ENCODE measurements at regions not wholly inside any gene's neighbourhood (a gene's known extent, or its start where the extent isn't known, plus 50 kb on each side); places are given as distances from the start of the nearest gene placed in this dataset.

DNA sequence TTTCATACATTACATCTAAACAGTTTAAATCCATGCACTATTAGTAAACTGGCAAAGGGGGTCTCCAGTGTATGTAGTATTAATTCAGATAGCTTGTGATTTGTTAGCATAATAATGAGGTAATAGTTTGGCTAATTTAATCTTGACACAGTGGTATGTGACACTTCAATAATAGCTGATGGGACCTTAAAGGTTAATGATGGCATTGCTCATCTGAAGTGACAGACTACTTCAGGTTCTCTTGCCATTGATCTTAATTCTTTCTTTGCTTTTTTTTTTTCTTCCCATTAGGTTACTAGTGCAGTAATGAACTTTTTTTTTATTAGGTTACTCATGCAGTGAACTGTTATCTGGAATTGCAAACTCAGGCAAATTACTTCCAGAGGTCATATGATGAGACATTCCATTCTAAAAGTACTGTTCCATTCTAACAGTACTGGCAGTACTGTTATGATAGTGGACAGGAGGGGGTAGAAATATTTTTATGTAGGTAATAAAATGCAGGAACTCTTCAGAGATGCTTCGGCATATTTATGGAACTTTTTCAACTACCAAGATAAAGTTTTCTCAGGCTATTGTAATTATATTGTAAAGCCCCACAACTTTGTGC lies 911.3 kb upstream of the LCORL start:
- no peak for FAIRE-seq

DNA sequence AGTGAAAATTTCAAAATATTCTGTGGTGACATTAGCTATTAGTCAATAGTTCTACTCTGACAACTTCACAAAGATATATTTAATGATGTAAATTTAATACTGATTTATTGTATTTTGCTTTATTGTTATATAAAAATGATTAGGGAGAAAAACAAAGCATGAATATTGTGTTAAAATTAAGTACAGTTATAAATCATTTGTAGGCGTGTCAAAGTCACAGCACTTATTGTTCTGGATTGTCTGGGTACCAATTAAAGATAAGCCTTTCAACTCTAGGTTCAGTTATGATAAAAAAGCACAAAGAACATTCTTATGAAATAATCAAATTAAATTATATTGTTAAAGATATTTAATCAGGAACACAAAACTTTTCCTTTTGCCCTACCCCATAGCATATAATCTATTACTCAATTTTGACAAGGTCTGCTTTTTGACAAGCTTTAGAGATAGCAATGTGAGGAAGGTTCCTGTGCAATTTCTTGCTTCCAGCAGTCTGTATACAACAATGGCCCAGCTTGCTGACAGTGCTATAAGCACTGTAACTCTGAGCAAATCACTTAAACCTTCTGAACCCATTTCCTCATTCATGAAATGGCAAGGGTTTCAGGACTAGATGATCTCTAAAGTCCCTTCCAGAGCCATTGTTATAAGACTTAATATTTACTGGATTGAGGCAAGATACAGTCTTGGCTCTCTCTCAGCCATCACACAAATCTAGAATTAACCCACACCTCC lies 910.3 kb upstream of the LCORL start:
- FAIRE-seq: peak; percentile 55

DNA sequence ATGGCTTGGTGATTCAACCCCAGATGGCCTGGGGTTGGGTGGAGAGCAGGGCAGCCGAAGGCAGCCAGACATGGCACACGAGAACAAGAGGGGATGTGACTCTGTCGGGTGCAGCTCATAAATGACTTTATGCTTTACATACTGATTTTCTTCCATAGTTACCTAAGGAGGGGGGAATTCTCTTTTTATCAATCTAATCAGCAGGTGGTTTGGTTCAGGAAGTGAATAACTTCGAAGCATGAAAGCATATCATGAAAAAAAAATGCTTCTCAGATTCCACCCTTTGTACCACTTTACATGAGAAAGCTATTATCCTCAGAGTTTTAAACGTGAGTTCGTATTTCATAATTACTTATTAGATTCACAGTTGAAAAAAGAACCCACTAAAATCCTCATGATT lies 908.9 kb upstream of the LCORL start:
- FAIRE-seq: no peak

DNA sequence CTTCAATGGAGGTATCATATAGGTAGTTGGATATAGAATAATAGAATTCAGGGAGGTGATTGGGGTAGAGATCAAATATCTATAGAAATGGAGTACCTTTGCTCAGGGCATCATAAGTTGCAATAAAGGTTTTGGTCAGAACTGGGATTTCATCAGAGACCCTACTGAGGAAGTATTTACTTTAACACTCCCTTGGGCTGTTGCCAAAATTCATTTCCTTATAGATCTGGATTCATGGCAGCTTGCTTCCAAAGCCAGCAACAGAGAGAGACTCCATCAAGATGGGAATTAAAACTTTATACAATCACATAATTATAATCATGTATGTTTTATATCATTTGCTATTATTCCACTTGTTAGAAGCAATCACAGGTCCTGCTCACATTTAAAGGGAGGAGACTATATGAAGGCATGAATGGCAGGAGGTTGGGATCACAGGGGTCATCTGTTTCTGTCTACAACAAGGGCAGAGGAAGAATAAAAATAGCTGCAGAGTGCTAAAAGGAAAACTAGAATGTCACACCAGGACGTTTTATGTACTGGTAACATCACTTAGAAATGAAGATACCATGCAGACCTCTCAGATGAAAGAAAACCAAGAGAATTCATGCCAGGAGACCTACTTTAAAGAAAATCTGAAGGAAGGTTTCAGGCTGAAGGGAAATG lies 902.1 kb upstream of the LCORL start:
- no peak for FAIRE-seq

DNA sequence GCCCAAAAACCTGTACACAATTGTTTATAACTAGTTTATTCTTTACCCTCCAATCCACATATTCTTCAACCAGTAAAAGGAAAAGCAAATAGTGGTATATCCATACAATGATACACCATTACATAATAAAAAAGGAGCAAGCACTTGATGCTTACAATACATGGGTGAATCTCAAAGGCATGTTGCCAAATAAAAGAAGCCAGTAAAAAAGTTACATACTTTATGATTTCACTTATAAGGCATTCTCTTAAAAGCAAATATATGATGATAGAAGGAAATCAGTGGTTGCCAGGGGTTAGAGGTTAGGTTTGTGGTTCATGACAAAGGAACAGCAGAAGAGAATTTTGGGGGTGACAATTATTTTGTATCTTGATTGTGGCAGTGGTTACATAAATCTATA lies 896.1 kb upstream of the LCORL start:
- no peak for FAIRE-seq

DNA sequence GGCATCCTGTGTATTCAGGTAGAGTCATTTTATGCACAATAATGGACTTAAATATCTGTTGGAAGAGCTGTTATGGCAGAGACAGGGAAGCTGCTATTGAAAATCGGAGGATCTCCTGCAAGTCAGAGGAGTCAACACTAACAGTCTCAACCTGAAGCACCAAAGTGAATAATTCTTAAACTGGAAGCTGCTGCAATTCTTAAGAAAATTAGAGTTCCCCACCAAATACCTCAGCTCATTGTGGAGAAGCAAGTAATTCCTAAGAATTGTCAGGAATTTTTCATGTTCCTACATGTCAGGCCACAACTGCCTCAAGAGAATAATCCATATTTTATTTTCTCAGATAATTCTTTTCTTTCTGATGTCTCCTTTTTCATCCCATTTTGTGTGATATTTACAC lies 892.6 kb upstream of the LCORL start:
- no peak for FAIRE-seq

DNA sequence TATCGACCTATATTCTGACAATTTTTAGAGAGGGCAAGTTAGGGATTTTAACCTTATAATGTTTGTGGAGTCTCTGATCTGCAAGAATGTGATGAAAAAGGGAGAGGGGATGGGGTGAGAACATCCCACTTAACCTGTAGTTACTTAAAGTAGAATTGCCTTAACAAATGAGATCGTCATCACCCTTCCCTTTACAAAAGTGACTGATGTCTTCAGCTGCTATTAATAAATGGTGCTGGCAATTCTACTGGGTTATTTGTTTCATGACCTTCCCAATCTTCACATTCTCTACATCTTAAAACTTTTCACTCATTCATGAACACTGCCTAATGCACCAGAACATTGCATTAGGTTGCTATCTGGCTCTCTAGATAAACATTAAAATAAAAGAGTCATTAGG lies 873.4 kb upstream of the LCORL start:
- FAIRE-seq: no peak

DNA sequence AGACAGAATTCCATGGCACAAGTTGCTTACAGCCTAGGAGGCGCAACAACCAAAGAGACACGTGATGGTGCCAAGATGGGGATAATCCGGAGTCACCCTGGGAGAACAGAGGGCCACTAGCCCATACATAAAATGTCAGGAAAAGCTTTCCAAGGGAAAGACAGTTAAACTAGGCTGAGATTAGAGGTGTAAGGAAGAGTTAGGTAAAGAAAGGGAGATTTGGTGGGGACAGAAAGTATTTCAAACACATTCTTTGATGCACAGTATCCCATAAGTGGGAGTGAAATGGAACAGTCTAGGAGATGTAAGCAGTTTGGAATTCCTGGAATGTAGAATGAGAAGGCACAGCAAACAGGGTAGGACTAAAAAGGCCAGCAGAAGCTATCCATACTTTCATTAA lies 860.9 kb upstream of the LCORL start:
- FAIRE-seq: no peak

DNA sequence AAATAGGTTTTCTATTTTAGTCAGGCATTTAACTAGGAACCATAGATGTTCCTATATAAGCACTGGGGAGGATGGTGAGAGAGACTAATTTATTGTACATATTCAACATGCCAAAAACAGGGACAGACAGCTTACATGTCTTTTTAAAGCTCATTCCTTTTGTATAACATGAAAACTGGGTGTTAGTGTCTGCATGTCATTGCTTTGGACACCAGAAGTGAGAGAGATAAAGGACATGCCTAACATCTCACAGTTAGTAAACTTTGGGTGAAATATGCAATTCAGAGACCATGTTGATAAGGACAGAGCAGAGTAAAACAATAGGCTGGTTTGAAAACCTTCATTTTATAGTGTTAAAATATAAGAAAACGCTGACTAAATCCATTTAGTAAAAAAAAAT lies 860.0 kb upstream of the LCORL start:
- no peak for FAIRE-seq

DNA sequence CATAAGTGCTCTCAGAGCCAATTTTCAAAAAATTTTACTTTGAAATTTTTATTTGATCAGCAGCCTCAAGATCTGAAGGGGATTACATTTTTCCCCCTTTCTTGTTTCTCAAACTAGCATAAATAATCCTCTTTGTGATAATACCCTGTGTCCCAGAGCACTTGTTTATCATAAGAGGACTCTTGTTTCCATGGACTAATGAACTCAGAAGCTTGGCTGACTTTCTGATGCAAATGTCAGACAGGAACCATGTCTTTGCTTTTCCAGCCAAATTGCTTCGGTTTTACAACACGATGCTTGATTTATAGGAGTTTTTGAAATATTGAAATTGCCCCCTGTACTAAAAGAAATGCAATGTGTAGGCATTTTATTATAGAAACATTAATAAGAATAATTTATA lies 859.3 kb upstream of the LCORL start:
- FAIRE-seq: no peak

DNA sequence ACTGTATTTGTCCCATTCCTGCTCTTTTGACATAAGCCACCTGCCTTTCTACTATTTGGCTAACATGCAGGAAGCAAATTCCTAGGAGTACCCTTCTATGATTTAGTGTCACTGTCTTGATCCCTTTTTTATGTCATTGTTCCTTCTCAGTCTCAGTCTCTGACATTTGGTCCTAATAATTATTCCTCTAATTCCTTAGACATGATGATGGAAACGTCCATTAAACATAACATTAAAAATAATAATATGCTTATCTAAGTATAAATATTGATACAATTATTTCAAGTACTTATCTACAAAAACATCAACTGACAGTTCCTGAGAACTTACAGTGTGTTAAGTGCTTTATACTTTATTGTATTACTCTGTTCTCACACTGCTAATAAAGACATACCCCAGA lies 857.0 kb upstream of the LCORL start:
- no peak for FAIRE-seq

DNA sequence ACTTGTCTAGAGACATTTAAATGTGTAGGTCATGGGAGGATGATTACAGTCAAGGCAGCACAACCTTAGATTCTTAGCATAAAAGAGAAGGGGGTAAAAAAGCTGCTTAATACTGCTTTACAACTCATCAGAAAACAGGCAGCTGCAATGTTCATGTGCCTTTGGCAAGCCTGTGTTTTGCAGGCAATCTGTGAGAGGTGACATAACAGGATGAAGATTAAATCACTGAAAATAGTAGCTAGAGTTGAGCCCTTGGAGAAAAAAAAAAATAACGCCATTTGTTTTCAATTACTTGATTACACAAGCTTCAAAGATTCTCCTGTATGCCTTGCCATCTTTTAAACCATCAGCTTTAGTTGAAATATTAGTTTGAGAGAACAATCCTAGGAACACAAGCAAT lies 847.6 kb upstream of the LCORL start:
- FAIRE-seq: peak; percentile 95

DNA sequence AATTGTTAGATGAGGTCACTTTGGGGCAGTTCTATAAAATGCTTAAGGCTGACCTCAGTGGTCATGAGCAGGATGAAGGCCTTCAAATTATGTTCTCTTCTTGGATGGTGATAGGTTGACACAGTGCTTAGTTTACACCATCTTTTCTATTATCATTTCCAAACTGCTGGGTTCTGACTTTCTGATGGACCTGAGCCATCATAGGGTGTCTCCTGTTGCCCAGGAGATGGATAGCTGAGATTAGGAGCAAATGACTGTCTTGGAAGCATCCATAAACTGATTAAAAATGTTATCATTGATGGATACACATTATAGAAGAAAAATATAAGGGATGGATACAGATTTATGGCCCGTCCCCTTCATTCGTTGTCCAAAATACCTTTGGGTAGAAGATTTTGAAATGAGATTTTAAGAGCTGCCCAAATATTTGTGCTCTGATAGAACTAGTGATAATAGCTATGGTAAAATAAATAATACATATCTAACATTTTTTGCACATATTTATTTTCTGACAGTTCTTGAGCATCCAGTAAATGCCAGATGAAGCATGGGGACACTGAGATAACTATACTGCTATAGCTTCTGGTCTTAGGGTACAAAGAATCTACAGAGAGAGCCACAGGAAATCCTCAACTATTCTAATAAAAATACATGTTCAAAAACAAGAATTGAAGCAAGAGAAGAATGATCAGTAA lies 839.4 kb upstream of the LCORL start:
- FAIRE-seq: no peak

DNA sequence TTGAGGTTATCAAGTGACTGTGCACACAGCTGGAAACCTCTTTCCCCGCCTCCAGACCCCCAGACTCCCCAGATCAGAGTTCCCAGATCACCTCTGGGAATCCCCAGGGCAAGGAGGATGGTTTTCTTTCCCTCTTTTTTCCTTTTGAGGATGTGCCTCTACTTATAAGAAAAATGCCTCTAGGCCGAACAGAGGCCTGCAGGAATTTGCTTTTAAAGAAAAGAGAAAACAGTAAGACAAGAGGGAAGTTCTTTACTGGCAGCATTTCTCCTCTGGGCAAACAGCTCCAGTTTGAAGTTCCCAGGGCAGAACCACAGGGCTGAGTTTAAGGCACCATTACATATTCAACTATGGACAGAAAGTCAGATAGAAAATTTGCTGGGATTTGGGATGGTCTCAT lies 837.9 kb upstream of the LCORL start:
- no peak for FAIRE-seq

DNA sequence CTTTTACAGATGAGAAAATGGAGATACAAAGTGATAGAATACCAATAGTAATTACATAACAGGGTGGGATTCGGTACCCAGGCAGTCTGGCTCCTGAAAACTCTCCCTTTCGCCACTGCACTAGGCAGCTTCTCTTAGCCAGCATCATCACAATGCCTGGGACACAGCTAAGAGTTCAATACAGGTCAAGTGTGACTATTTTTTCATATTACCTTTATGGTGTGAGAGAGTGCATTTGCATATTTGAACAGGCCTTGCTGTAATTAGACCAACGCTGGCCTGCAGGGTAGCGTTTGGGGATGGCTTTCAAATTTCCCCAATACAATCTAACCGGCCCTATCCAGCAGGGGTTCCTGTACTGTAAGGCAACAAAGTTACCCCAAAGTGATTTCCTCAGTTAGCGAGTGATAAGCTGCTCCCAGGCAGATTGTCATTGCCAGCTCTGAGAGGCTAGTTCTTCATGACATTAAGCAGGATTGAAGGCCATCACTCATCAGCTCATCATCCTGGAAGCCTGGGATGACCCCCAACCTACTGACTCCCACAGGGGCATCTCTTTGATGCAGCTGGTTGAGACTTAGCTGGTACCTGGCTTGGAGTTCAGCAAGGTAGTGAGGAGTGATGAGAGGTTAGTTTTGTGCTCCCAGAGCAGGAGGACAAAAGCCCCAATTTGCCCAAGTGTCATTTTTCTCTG lies 836.8 kb upstream of the LCORL start:
- FAIRE-seq: no peak

DNA sequence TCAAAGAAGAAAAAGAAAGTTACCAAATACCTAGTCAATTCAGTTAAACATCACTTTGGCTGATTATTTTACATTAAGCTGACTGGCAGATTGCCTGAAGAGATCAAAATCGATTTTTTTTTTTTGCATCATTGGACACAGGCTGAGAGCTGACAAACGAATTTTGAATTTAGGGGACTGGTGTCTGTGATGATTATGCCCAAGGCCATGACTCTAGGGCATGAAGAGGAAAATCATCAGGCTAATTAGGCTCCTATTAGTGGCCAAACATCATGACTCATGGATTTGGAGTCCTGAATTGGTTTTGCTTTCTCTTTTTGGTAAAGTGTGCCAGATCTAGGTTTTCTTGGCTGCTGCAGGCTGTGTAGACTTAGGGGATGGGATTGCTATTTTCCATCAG lies 829.3 kb upstream of the LCORL start:
- no peak for FAIRE-seq

DNA sequence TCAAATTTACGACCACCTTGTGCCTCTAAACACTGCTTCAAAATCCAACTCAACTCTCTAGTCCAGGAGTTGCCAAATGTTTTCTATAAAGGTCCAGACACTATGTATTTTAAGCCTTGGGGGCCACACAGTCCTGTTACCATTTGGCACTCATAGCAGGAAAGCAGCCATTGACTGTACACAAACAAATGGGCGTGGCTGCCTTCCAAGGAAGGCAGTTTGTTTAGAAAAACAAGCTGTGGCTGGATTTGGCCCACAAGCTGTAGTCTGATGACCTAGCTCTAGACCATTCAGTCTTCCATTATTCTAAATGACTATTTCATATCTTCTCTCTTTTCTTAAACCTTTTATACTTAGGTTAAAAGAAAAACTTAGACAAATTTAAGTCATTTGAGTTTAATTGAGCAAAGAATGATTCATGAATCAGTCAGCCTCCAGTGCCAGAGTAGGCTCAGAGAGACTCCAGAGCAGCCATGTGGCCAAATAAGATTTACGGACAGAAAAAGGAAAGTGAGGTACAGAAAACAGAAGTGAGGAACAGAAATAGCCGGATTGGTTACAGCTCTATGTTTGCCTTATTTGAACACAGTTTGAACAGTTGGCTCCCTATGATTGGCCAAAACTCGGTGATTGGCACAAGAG lies 825.8 kb upstream of the LCORL start:
- no peak for FAIRE-seq

DNA sequence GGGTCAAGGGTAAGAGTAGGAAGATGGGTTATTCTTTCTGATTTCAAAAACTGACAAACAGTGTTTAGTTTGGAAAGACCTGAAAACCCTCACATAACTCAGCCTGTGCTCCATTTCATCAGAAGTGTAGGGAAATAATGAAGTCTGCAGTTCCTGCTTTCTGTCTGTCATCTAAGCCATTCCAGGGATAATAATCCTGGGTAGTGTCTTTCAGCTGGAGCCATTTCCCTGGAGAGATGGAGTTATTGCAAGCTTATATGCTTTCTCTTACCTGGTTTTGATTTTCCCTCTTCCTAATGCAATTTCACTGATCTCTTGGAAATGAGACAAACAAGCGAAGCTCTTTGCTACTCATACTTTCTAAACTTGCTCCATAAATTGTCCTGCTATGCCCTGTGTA lies 824.8 kb upstream of the LCORL start:
- no peak for FAIRE-seq

DNA sequence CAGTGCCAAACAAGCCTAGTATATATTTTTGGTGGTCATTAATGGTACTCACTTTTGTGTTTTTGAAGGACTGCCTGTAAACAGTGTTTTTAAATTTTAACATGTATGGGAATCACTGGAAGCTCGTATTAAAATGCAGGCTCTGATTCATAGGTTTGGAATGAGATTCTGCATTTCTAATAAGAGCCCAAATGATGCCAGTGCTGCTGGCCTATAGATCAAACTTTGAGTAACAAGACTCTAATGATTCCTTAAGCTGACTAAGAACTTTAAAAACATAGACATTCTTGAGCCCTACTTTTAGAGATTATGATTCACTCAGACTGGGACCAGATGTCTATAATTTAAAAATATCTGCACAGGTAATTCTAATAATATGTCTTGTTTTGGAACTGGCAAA lies 823.2 kb upstream of the LCORL start:
- no peak for FAIRE-seq

DNA sequence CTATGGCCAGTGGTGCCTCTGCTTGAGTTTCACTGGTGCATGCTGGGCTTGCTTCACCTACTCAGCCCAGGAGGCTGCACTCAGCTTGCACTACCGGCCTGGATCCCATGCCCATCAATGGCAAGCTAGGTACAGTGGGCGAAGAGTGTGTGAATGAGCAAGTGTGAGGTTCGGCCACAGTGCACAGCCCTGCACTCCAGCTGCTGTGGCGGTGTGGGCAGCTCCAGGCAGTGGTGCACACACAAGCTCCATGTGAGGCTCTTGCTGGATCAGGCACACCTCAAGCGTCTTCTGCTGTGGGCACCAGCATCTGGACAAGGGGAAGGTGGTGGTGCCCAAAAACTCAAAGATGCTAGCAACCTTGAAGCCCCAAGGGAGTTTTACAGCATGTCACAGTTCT lies 820.9 kb upstream of the LCORL start:
- no peak for FAIRE-seq

DNA sequence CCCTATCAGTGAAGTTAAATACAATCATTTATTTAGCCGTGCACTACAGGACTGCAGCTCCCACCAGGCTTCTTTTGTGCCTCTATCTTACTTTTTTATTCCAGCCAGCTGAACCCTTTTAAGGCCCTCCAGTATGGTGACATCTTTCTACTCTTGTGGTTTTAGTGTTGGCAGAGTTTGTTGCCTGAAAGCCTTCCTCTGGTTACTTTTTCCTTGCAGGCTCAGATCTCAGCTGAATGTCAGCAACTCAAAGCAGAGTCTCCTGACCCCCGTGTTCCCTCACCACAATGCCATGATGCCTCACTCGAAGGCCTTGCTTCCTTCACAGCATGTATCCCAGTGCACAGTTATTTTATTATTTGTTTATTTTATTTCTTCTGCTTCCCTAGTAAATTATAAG lies 818.9 kb upstream of the LCORL start:
- FAIRE-seq: no peak

DNA sequence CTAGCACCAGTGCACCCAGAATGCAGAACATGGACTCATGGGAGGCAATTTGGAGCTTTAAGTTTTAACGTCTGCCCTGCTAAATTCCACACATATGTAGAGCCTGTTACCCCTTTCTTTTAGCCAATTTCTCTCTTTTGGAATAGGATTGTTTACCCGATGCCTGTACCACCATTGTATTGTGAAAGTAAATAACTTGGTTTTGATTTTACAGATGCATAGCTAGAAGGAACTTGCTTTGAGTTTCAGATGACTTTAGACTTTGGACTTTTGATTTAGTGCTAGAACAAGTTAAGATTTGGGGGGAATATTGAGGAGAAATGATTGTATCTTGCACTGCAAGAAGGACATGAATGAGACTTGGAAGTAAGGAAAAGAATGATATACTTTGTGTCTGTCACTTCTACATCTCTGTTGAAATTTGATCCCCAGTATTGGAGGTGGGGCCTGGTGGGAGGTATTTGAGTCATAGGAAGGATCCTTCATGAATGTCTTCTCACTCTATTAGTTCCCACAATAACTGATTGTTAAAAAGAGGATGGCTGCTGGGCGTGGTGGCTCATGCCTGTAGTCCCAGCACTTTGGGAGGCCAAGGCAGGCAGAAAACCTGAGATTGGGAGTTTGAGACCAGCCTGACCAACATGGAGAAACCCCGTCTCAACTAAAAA lies 794.8 kb upstream of the LCORL start:
- FAIRE-seq: no peak

All from endometrium (tissue), 2 donors.